Chondrocyte (in vitro differentiated cells): ENCODE measurements at regions not wholly inside any gene's neighbourhood (a gene's known extent, or its start where the extent isn't known, plus 50 kb on each side); places are given as distances from the start of the nearest gene placed in this dataset.

Experiments used
- DNase-seq: peaks from one replicate; pipeline ENCODE4 v3.0.0; 2021; ENCODE audit warnings: mixed read lengths, low spot score
- H3K27ac Mint-ChIP-seq: one replicate; pipeline ENCODE4 v1.8.0; 2021; ENCODE audit warnings: mild to moderate bottlenecking, moderate library complexity, mixed read lengths; ENCODE audit not compliant: unreplicated experiment
- H3K27me3 Mint-ChIP-seq: 2 replicates; pipeline ENCODE4 v1.8.0; 2021; ENCODE audit warnings: low read depth, mixed read lengths
- H3K36me3 Mint-ChIP-seq: 2 replicates; pipeline ENCODE4 v1.8.0; 2021; ENCODE audit warnings: low read depth, mixed read lengths
- H3K4me1 Mint-ChIP-seq: 2 replicates; pipeline ENCODE4 v1.8.0; 2021; ENCODE audit warnings: low read depth, mild to moderate bottlenecking, mixed read lengths
- H3K4me3 Mint-ChIP-seq: one replicate; pipeline ENCODE4 v1.8.0; 2021; ENCODE audit warnings: mild to moderate bottlenecking, moderate library complexity, mixed read lengths; ENCODE audit not compliant: unreplicated experiment
- H3K9me3 Mint-ChIP-seq: 2 replicates; pipeline ENCODE4 v1.8.0; 2021; ENCODE audit warnings: low read depth, mixed read lengths
- CTCF ChIP-seq: fragments of 200-600 bp; sonication (generic); IDR thresholded peaks from 2 replicates; pipeline ENCODE4 v1.5.0; 2021; ENCODE audit warnings: antibody characterized with exemption, mild to moderate bottlenecking, moderate library complexity

DNA sequence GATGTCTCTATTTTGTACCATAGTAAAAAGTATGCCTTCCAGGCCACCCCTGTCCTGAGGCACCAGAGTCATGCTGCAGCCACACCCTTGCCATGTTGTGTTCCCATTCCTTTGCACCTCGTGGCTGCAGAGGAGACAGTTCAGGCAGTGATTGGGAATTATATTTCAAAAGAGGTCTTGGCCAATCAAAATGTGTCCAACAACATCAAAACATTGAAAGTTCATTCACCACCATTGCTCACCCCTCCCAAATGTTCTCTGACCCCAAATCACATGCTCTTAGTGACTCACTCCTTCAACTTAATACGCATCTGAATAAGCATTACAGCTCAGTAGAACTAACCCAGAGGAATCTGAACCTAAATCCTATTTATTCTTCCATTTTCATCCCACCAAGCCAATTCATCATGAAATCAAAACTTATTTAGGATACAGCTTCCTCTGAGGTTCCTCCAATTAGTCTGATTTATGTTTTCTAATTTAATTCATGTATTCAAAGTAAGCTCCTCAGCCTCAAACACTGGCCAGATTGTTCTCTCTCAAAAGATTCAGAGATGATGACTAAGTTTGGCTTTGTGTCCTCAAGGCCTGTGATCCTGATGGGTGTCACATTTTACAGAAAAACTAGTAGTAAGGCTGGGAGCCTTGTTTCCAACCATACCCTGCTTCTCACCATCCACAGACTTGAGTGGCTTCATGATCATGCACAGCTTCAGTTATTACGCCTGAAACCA is 323.2 kb upstream of the INTU start:
- Mint-ChIP-seq H3K36me3 (peaks cover 17% of the 10 kb centered on the region), H3K9me3 (peaks cover 29% of the 10 kb centered on the region), H3K27ac (peak overlapping the region; percentile 46), H3K4me1 (peaks cover 44% of the 10 kb centered on the region), H3K27me3 (no peaks in the 10 kb centered on the region), H3K4me3 (no peak overlapping the region)
- DNase-seq: no peak
- no peak for TF ChIP-seq CTCF

DNA sequence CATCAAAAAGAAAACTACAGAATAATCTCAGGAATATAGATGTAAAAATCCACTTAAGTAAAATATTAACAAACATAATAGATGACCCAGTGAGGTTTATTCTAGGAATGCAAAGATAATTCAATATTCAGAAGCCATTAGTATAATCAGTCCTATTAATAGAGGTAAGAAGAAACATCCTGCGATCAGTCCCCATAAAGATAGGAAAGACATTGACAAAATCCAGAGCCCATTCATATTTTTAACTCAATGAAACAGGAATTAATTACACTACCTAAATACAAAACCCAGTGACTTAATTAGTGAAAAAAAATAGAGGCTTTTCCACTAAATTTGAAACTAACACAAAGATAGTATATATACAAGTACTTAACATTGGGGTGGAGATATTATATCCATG is 321.4 kb upstream of the INTU start:
- peaks cover 17% of the 10 kb centered on the region for H3K36me3 Mint-ChIP-seq
- no peak for TF ChIP-seq CTCF

DNA sequence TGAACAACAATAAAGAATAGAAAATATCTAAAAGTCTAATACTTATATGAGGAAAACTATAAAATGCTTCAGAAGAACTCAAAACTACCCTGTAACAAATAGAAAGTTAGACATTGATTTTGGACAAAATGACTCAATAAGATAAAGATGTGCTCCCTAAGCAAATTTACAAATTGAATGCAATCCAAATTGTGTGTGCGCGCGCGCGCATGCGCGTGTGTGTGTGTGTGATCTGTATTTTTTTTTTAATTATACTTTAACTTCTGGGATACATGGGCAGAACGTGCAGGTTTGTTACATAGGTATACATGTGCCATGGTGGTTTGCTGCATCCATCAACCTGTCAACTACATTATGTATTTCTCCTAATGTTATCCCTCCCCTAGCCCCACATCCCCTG is 320.8 kb upstream of the INTU start:
- peaks cover 44% of the 10 kb centered on the region for H3K9me3 Mint-ChIP-seq

More for the DNA sequence above, 321.4 kb upstream of the INTU start:
- Mint-ChIP-seq H3K9me3 (peaks cover 42% of the 10 kb centered on the region), H3K4me1 (peaks cover 30% of the 10 kb centered on the region), H3K4me3 (no peak overlapping the region), H3K27ac (no peak overlapping the region), H3K27me3 (no peaks in the 10 kb centered on the region)
- DNase-seq: no peak

DNA sequence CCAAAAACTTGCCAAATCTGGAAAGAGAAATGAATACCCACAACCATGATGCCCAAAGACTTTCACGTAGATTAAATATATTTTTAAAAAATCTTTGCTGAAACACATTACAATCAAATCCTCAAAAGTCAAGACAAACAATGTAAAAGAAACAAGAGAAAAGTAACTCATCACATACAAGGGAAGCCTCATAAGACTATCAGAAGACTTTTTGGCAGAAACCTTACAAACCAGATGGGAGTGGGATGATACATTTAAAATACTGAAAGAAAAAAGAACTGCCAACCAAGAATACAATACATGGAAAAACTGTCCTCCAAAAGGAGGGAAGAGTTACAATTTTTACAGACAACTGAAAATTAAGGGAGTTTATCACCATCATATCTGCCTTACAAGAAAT is 319.0 kb upstream of the INTU start:
- peaks cover 17% of the 10 kb centered on the region for H3K36me3 Mint-ChIP-seq
- H3K27me3 Mint-ChIP-seq: no peaks in the 10 kb centered on the region
- peaks cover 44% of the 10 kb centered on the region for H3K9me3 Mint-ChIP-seq
- no peak for DNase-seq
- no peak overlapping the region for H3K27ac Mint-ChIP-seq
- peaks cover 12% of the 10 kb centered on the region for H3K4me1 Mint-ChIP-seq
- H3K4me3 Mint-ChIP-seq: no peak overlapping the region
- no peak for TF ChIP-seq CTCF

More for the DNA sequence above, 320.8 kb upstream of the INTU start:
- Mint-ChIP-seq H3K36me3 (peaks cover 17% of the 10 kb centered on the region), H3K4me1 (peaks cover 27% of the 10 kb centered on the region), H3K27ac (no peak overlapping the region), H3K4me3 (no peak overlapping the region), H3K27me3 (no peaks in the 10 kb centered on the region)
- TF ChIP-seq CTCF: no peak
- no peak for DNase-seq

DNA sequence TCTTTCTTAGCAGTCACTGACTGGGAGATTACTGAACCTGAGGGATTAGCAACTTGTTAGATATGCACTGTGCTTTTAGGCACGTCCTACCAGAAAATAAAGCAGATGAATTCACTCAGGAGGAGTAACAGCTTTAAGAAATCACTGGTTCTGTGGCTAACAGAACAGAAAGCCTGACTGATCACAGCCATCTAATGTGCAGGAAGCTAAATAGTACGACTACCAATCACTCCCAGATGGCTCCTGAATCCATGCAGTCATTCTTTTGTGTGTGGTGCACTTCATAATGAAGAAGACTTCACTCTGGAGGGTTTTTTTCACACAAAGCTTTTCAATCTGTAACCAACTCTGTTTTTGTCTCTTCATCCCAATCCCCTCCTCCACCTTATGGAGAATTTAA is 305.3 kb upstream of the INTU start:
- Mint-ChIP-seq H3K9me3 (peaks cover 21% of the 10 kb centered on the region), H3K36me3 (peaks cover 7% of the 10 kb centered on the region), H3K27me3 (no peaks in the 10 kb centered on the region), H3K4me1 (no peaks in the 10 kb centered on the region), H3K4me3 (no peak overlapping the region), H3K27ac (no peak overlapping the region)
- no peak for TF ChIP-seq CTCF
- DNase-seq: no peak
